K562 (cell line): ENCODE measurements at regions not wholly inside any gene's neighbourhood (a gene's known extent, or its start where the extent isn't known, plus 50 kb on each side); places are given as distances from the start of the nearest gene placed in this dataset.

Experiments used
- ATAC-seq: fragments of 200-7000 bp; cut with Tn5 transposase; 3 replicates; pipeline ENCODE4 v1.9.1; 2020; ENCODE audit warnings: moderate library complexity
- BruUV-seq: library from RNA; stranded (reverse); fragments of 400-500 nt; replicated peaks from 2 replicates; lab custom pipeline; 2021; lab: Mats Ljungman, UMichigan
- CTCF ChIA-PET: fragments of 300-600 bp; formaldehyde crosslinking; extraction: SDS; loops from one replicate; lab custom pipeline; 2021; ENCODE audit warnings: low intra/inter-chr PET ratio; lab: Yijun Ruan, JAX
- POLR2A ChIA-PET: fragments of 300-600, 350-650 bp; sonication (Branson Sonifier 250); formaldehyde crosslinking; extraction: SDS; loops from one replicate; lab custom pipeline; 2021; ENCODE audit warnings: antibody characterized with exemption, inconsistent platforms; lab: Yijun Ruan, JAX
- DNase-seq, 4 experiments: peaks; one replicate each; pipeline versions ENCODE4 v3.0.0 to v3.0.0-alpha.2; 2011 to 2018; ENCODE audit warnings: low spot score in 3 of 4, mixed read lengths in 3 of 4; ENCODE audit errors: extremely low read depth in 1 of 4
- FAIRE-seq: peaks from 2 replicates; lab custom pipeline; 2011; peaks lifted over from hg19 to GRCh38; lab: Jason Lieb, UNC
- H2AFZ ChIP-seq: 2 replicates; pipeline ENCODE4 v1.6.0; 2011; ENCODE audit warnings: low read depth, low read length, control low read depth, inconsistent platforms
- H3K27ac ChIP-seq: fragments of 200-600 bp; 3 replicates; pipeline ENCODE4 v1.8.0; 2011; ENCODE audit warnings: low read depth, mild to moderate bottlenecking, control low read depth, inconsistent platforms, low read length, moderate library complexity, mixed read lengths; ENCODE audit errors: extremely low read depth
- H3K27me3 ChIP-seq, 2 experiments: fragments of 300-600 bp in 1 of 2; 2 replicates in 1 of 2; 3 replicates in 1 of 2; pipeline versions ENCODE4 v1.6.0 to v1.8.0; 2011; ENCODE audit warnings: inconsistent platforms in 2 of 2, low read length in 2 of 2, mild to moderate bottlenecking in 1 of 2, mixed read lengths in 1 of 2, moderate library complexity in 1 of 2; ENCODE audit not compliant: control insufficient read depth in 2 of 2, insufficient read depth in 2 of 2
- H3K36me3 ChIP-seq: fragments of 300-600 bp; 3 replicates; pipeline ENCODE4 v1.8.0; 2011; ENCODE audit warnings: mild to moderate bottlenecking, low read length, inconsistent platforms; ENCODE audit not compliant: control insufficient read depth, insufficient read depth
- H3K4me1 ChIP-seq, 2 experiments: fragments of 200-600 bp in 1 of 2; replicated peaks in 1 of 2; 2 replicates in 1 of 2; 3 replicates in 1 of 2; pipeline versions ENCODE4 v1.5.1 to v1.8.0; 2011; ENCODE audit warnings: inconsistent platforms in 2 of 2, low read length in 2 of 2, mild to moderate bottlenecking in 1 of 2, mixed read lengths in 1 of 2, moderate library complexity in 1 of 2; ENCODE audit not compliant: control insufficient read depth in 2 of 2, insufficient read depth in 2 of 2
- H3K4me2 ChIP-seq: 2 replicates; pipeline ENCODE4 v1.6.1; 2011; ENCODE audit warnings: low read length, control low read depth, inconsistent platforms, mixed read lengths; ENCODE audit not compliant: insufficient read depth
- H3K4me3 ChIP-seq: fragments of 200-600 bp; sonication (generic), shearing (Covaris generic); 2 replicates; pipeline ENCODE4 v1.5.1; 2016; ENCODE audit warnings: control low read depth, inconsistent platforms
- H3K79me2 ChIP-seq: fragments of 200-600 bp; 3 replicates; pipeline ENCODE4 v1.8.0; 2011; ENCODE audit warnings: low read length, inconsistent platforms; ENCODE audit not compliant: control insufficient read depth, insufficient read depth
- H3K9ac ChIP-seq, 2 experiments: 2 replicates each; pipeline versions ENCODE4 v1.6.0 to v1.6.1; 2011; ENCODE audit warnings: low read depth in 2 of 2, low read length in 2 of 2, control low read depth in 1 of 2, inconsistent platforms in 1 of 2, mild to moderate bottlenecking in 1 of 2, mixed read lengths in 1 of 2; ENCODE audit not compliant: insufficient read depth in 1 of 2
- H3K9me1 ChIP-seq: one replicate; pipeline ENCODE4 v1.6.0; 2011; ENCODE audit warnings: inconsistent platforms, mild to moderate bottlenecking, low read length, moderate library complexity; ENCODE audit not compliant: control insufficient read depth, insufficient read depth
- H3K9me3 ChIP-seq: replicated peaks from 2 replicates; pipeline ENCODE4 v1.5.1; 2011; ENCODE audit warnings: low read depth, low read length, inconsistent platforms; ENCODE audit not compliant: control insufficient read depth, insufficient read depth
- H4K20me1 ChIP-seq: replicated peaks from 2 replicates; pipeline ENCODE4 v1.6.1; 2011; ENCODE audit warnings: low read length, inconsistent platforms, mixed read lengths; ENCODE audit not compliant: control insufficient read depth, insufficient read depth
- BRF1 ChIP-seq: IDR thresholded peaks from 3 replicates; pipeline ENCODE4 v1.6.1; 2011; ENCODE audit warnings: borderline replicate concordance, mild to moderate bottlenecking; ENCODE audit not compliant: insufficient read length; ENCODE audit errors: extremely low read depth
- CBFA2T2 ChIP-seq: fragments of 450-650 bp; conservative IDR thresholded peaks from 2 replicates; pipeline ENCODE4 v1.6.1; 2017; ENCODE audit warnings: mild to moderate bottlenecking
- CC2D1A ChIP-seq: fragments of 450-650 bp; IDR thresholded peaks from 2 replicates; pipeline ENCODE4 v1.6.1; 2017; ENCODE audit warnings: mild to moderate bottlenecking
- DDX20 ChIP-seq: fragments of 450-650 bp; IDR thresholded peaks from 2 replicates; pipeline ENCODE4 v1.6.1; 2016; ENCODE audit warnings: missing genetic modification characterization, low read depth, mild to moderate bottlenecking, missing compliant biosample characterization, moderate library complexity
- FIP1L1 ChIP-seq: fragments of 200-400 bp; formaldehyde crosslinking; IDR thresholded peaks from 2 replicates; pipeline ENCODE4 v1.6.1; 2018; ENCODE audit warnings: mild to moderate bottlenecking, low read depth, low read length; ENCODE audit not compliant: poor library complexity, severe bottlenecking
- HIVEP1 ChIP-seq: fragments of 250-450 bp; sonication (Bioruptor Pico); IDR thresholded peaks from 2 replicates; pipeline ENCODE4 v1.4.0; 2020; ENCODE audit warnings: mild to moderate bottlenecking
- IFI16 ChIP-seq: fragments of 250-450 bp; sonication (Bioruptor Pico); IDR thresholded peaks from 2 replicates; pipeline ENCODE4 v2.1.2; 2022; ENCODE audit warnings: mild to moderate bottlenecking, inconsistent platforms
- MIER1 ChIP-seq: fragments of 450-650 bp; IDR thresholded peaks from 2 replicates; pipeline ENCODE4 v1.6.1; 2016; ENCODE audit warnings: antibody characterized with exemption, mild to moderate bottlenecking, low read depth
- NCOA4 ChIP-seq: fragments of 450-650 bp; IDR thresholded peaks from 2 replicates; pipeline ENCODE4 v1.6.1; 2018; ENCODE audit warnings: mild to moderate bottlenecking; ENCODE audit not compliant: partially characterized antibody
- RFX1 ChIP-seq: fragments of 450-650 bp; IDR thresholded peaks from 2 replicates; pipeline ENCODE4 v1.6.1; 2016; ENCODE audit warnings: mild to moderate bottlenecking, moderate library complexity
- SETDB1 ChIP-seq: IDR thresholded peaks from one replicate; pipeline ENCODE4 v1.6.1; 2012; ENCODE audit warnings: low read length, control low read depth, inconsistent platforms
- SRSF3 ChIP-seq: fragments of 200-400 bp; formaldehyde crosslinking; IDR thresholded peaks from 2 replicates; pipeline ENCODE4 v1.6.1; 2016; ENCODE audit warnings: mild to moderate bottlenecking, low read length, moderate library complexity; ENCODE audit not compliant: insufficient read depth
- ZNF347 ChIP-seq: fragments of 450-650 bp; formaldehyde crosslinking; IDR thresholded peaks from 2 replicates; pipeline ENCODE4 v1.4.0; 2020; ENCODE audit warnings: low read depth, mild to moderate bottlenecking, moderate library complexity
- ZNF354B ChIP-seq: fragments of 250-450 bp; sonication (Bioruptor Pico); IDR thresholded peaks from 2 replicates; pipeline ENCODE4 v1.4.0; 2020
- ZNF766 ChIP-seq: fragments of 200-800 bp; sonication (Bioruptor generic); conservative IDR thresholded peaks from 2 replicates; pipeline ENCODE4 v1.6.1; 2016; ENCODE audit warnings: missing genetic modification characterization, missing compliant biosample characterization
- ZNF778 ChIP-seq: fragments of 450-650 bp; formaldehyde crosslinking; IDR thresholded peaks from 2 replicates; pipeline ENCODE4 v1.4.0; 2020; ENCODE audit warnings: mild to moderate bottlenecking, moderate library complexity
- ZZZ3 ChIP-seq: fragments of 450-650 bp; IDR thresholded peaks from 2 replicates; pipeline ENCODE4 v1.6.1; 2016; ENCODE audit warnings: antibody characterized with exemption, mild to moderate bottlenecking, moderate library complexity
- WGBS: fragments of 100-300 bp; shearing (Covaris generic); methylation state at CpG from one replicate; pipeline ENCODE4 v1.1.6; 2016; ENCODE audit warnings: low coverage, mixed read lengths; ENCODE audit not compliant: insufficient coverage; ENCODE audit errors: missing lambda C conversion rate; 5-methylcytosine and 5-hydroxymethylcytosine counted together
- in situ Hi-C: fragments of 300-500 bp; cut with MboI; formaldehyde crosslinking; loops from 4 replicates; pipeline ENCODE4 v1.15.0; 2018; ENCODE audit warnings: inconsistent platforms, mixed read lengths
- intact Hi-C: fragments of 100-400 bp; cut with micrococcal nuclease; formaldehyde crosslinking; loops from 2 replicates; pipeline ENCODE4 v1.14.2; 2022
- TF ChIP-seq, protein P1 (sequence below): fragments of 250-450 bp; sonication (Bioruptor Pico); IDR thresholded peaks from 2 replicates; pipeline ENCODE4 v1.4.0; 2020; ENCODE audit warnings: mild to moderate bottlenecking

DNA sequence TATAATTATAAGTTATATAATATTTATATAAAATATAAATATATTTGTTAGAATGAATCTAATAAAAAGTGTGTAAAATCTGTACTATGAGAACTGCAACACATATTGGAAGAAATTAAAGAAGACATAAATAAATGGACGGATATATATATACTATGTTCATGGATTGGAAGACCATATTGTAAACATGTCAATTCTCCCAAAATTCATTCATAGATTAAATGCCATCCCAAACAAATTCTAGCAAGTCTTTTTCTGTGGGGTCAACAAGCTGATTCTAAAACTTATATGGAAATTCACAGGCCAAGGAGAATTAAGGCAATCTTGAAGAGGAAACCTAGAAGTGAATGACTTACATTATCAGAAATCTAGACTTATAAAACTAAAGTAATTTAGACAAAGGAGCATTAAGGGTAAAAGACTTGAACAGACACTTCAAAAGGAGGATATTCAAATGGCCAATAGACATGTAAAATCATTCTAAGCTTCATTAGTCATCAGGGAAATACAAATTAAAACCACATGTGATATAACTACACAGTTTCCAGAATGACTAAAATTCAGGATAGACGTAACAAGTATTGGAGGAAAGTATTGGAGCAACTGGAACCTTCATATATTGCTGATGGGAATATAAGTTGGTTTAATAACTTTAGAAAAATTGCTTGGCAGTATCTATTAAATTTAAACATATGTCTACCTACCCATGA is 225.9 kb downstream of the EMX2 start:
- Histone ChIP-seq H3K9ac (no peak overlapping the region), H3K9me1 (no peaks in the 10 kb centered on the region), H3K79me2 (no peaks in the 10 kb centered on the region), H4K20me1 (no peaks in the 10 kb centered on the region), H3K4me3 (no peak overlapping the region), H3K4me1 (no peaks in the 10 kb centered on the region), H3K4me2 (no peak overlapping the region), H3K9me3 (no peaks in the 10 kb centered on the region), H2AFZ (no peak overlapping the region), H3K27me3 (no peaks in the 10 kb centered on the region), H3K27ac (no peak overlapping the region), H3K36me3 (no peaks in the 10 kb centered on the region)
- DNase-seq (no peak), FAIRE-seq (no peak), ATAC-seq (no peak)
- in situ Hi-C loops, result no loop called here
- POLR2A ChIA-PET, result no interaction called here
- intact Hi-C loops, result no loop called here
- WGBS, result 8% methylated on average over 2 of the region's 2 CpGs
- no TSS peak for BruUV-seq
- TF ChIP-seq CBFA2T2, result no peak
- TF ChIP-seq MIER1, result no peak
- no peak for TF ChIP-seq SETDB1
- TF ChIP-seq SRSF3, result no peak
- no peak for TF ChIP-seq ZNF347 (CRISPR knock-in tag)
- TF ChIP-seq ZNF766, result no peak
- TF ChIP-seq BRF1, result no peak
- no peak for TF ChIP-seq CC2D1A
- TF ChIP-seq, protein P1, sequence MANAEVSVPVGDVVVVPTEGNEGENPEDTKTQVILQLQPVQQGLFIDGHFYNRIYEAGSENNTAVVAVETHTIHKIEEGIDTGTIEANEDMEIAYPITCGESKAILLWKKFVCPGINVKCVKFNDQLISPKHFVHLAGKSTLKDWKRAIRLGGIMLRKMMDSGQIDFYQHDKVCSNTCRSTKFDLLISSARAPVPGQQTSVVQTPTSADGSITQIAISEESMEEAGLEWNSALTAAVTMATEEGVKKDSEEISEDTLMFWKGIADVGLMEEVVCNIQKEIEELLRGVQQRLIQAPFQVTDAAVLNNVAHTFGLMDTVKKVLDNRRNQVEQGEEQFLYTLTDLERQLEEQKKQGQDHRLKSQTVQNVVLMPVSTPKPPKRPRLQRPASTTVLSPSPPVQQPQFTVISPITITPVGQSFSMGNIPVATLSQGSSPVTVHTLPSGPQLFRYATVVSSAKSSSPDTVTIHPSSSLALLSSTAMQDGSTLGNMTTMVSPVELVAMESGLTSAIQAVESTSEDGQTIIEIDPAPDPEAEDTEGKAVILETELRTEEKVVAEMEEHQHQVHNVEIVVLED (CRISPR knock-in tag), result no peak
- TF ChIP-seq RFX1, result no peak
- no peak for TF ChIP-seq NCOA4
- TF ChIP-seq FIP1L1, result no peak
- TF ChIP-seq ZNF354B, result no peak
- no peak for TF ChIP-seq HIVEP1 (CRISPR knock-in tag)
- no peak for TF ChIP-seq ZZZ3
- no peak for TF ChIP-seq IFI16 (CRISPR knock-in tag)
- TF ChIP-seq ZNF778 (CRISPR knock-in tag), result no peak
- TF ChIP-seq DDX20 (tag), result no peak
- CTCF ChIA-PET, result no interaction called here
